Astrocyte of the spinal cord (primary cell): ENCODE measurements at regions not wholly inside any gene's neighbourhood (a gene's known extent, or its start where the extent isn't known, plus 50 kb on each side); places are given as distances from the start of the nearest gene placed in this dataset.

ENCODE experiments used
- DNase-seq: peaks from one replicate; pipeline ENCODE4 v3.0.0; 2011; ENCODE audit warnings: low read depth, low spot score
- H3K4me3 ChIP-seq: 2 replicates; pipeline ENCODE4 v1.5.1; 2011; ENCODE audit warnings: low read depth, mild to moderate bottlenecking, low read length, moderate library complexity
- in situ Hi-C: cut with HindIII; loops from 2 replicates; pipeline ENCODE4 v1.10.0; 2017; ENCODE audit warnings: low sequenced_read_pairs
- TF ChIP-seq, protein P1 (sequence below): IDR thresholded peaks from 2 replicates; pipeline ENCODE4 v1.5.1; 2012; ENCODE audit warnings: low read depth, mild to moderate bottlenecking, low read length, inconsistent platforms

DNA sequence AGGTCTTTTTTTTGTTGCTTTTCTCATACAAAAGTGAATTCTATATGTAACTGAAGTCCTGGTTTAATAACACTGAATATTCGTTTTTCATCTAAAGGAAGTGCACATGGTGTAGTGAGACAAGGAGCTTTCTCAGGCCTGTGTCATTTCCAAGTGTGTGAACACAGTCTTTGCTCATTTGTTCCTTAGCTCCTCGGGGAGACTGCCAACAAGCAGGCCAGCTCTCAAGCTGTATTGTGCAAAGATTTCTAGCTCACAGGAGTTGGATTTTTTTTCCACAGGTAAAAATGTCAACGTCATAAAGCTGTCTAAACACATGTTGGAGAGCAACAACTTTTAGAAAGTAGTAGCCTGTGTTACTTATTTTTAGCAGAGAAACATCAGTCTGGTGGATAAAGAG is 87.8 kb upstream of the S1PR1 start:
- DNase-seq = peak; percentile 17
- H3K4me3 ChIP-seq = no peak overlapping the region
- in situ Hi-C loops = no loop called here
- TF ChIP-seq, protein P1, sequence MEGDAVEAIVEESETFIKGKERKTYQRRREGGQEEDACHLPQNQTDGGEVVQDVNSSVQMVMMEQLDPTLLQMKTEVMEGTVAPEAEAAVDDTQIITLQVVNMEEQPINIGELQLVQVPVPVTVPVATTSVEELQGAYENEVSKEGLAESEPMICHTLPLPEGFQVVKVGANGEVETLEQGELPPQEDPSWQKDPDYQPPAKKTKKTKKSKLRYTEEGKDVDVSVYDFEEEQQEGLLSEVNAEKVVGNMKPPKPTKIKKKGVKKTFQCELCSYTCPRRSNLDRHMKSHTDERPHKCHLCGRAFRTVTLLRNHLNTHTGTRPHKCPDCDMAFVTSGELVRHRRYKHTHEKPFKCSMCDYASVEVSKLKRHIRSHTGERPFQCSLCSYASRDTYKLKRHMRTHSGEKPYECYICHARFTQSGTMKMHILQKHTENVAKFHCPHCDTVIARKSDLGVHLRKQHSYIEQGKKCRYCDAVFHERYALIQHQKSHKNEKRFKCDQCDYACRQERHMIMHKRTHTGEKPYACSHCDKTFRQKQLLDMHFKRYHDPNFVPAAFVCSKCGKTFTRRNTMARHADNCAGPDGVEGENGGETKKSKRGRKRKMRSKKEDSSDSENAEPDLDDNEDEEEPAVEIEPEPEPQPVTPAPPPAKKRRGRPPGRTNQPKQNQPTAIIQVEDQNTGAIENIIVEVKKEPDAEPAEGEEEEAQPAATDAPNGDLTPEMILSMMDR = no peak

DNA sequence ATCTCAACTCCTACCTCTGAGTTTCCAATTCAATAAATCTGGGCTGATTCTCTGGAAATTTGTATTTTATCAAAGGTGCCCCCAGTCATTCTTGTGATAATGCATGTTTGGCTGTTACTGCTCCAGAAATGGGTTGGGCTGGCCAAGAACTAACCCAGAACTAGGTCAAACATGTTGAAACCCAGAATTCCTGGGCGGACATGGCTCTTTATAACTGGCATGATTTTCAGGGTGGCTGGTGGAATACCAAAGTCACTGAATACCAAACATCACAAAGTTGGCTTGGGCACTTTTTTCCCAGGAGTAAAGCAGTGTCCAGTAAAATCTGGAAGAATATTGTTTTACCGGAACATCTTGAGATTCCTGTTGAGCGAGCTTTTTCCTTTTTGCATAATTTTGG is 89.4 kb upstream of the S1PR1 start:
- TF ChIP-seq, protein P1 = no peak
- H3K4me3 ChIP-seq = no peak overlapping the region
- in situ Hi-C loops = no loop called here
- DNase-seq = no peak

DNA sequence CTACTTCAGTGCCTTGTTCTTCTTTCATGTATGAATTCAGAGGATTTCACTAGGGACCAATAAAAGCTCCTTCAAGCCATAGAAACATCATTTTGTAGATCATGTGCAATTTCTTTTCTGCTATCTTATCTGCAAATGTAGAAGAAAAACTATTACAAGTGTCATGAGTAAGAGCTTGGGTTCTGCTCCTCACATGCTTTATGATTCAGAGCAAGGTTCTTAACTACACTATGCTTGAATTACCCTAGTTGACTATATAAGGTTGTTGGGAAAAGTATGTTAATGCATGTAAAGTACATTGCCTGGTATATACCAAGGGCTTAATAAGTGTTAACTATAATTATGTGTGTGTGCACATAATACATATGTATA is 91.4 kb upstream of the S1PR1 start:
- TF ChIP-seq, protein P1 = no peak
- no peak overlapping the region for H3K4me3 ChIP-seq
- in situ Hi-C loops = no loop called here
- DNase-seq = no peak

DNA sequence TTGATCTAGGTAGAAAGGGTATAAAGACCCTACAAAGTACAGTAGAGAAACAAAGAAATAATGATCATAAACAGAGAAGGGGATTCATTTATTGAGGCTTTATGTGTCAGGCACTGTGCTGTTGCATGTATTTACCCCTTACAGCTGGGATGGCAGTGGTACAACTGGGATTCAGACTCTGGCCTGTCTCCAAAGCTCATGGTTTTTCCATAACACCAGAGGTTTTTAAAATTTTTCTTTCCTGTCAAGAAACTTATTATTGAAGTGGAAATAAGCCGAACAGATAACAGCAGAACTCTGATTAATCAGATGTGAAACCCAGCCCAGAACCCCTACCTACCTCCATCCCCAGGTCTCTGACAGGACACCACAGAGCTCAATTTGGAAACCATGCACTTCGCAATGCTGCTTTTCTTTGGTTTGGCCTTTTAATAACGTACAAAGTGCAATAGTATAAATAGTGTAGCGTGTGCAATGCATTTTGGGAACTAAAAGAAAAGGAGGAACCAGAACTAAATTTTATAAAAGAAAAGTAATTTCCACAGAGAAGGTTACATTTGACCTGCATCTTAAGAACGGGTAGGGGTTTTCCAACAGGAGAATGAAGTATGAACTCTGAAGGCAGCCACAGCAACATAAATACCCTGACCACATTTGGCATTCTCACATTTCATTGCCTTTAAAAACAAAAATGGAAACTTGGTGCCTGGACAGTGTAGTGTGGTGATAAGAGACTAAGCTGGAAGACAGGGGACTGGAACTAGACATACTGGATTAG is 92.0 kb upstream of the S1PR1 start:
- TF ChIP-seq, protein P1 = no peak
- DNase-seq = no peak
- H3K4me3 ChIP-seq = no peak overlapping the region
- in situ Hi-C loops = no loop called here

DNA sequence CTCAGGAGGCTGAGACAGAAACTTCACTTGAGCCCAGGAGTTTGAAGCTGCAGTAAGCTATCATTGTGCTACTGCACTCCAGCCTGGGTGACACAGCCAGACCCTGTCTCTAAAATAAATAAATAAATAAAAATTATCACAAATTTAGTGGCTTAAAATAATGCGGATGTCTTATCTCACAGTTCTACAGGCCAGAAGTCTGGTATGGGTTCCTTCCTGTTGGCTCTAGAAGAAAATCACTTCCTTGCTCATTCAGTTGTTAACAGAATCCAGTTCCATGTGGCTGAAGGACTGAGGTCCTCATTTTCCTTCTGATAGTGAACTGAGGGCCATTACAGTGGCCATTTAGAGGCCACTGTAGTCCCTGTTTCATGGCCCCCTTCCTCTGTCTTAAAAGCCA is 94.6 kb upstream of the S1PR1 start:
- in situ Hi-C loops = no loop called here
- TF ChIP-seq, protein P1 = no peak
- no peak for DNase-seq
- no peak overlapping the region for H3K4me3 ChIP-seq

DNA sequence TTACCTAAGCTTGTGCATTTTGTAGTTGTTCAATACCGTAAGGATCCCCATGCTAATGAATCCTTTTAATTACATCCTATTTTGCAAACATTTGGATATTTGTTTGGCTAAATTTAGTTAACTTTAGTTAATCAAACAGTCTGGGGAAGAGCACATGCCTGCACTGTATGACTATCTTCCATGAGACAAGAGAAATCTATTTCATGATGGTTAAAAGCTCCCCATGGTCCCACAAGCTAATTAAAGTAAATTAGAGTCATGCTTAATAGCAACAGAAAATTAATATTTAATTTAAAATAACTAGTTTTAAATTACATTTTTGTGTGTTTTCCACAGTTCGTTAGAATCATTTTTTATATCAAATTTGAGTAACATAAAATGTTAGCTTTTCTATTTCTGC is 95.4 kb upstream of the S1PR1 start:
- H3K4me3 ChIP-seq = no peak overlapping the region
- in situ Hi-C loops = no loop called here
- TF ChIP-seq, protein P1 = no peak
- DNase-seq = no peak
